Upper lobe of left lung (tissue), 4 donors: ENCODE measurements at regions not wholly inside any gene's neighbourhood (a gene's known extent, or its start where the extent isn't known, plus 50 kb on each side); places are given as distances from the start of the nearest gene placed in this dataset.

Experiments used
- CTCF ChIP-seq, 6 experiments: fragments of 450-650 bp in 4 of 6; fragments of 200-600 bp in 2 of 6; sonication (generic) in 2 of 6; IDR thresholded peaks; one replicate each; pipeline ENCODE4 v1.5.1; 2016 to 2019; ENCODE audit warnings: antibody characterized with exemption in 6 of 6
- POLR2A ChIP-seq, 4 donors: fragments of 450-650 bp; IDR thresholded peaks; one replicate each; pipeline ENCODE4 v1.5.1; 2016 to 2017; ENCODE audit warnings: antibody characterized with exemption in 4 of 4, mild to moderate bottlenecking in 2 of 4
- POLR2AphosphoS5 ChIP-seq, 2 donors: sonication (generic); formaldehyde crosslinking; IDR thresholded peaks; one replicate each; pipeline ENCODE4 v1.5.1; 2017; ENCODE audit warnings: antibody characterized with exemption in 2 of 2

- no peak for TF ChIP-seq CTCF (IDR thresholded peaks at IDR 0.05)
- TF ChIP-seq POLR2AphosphoS5 (IDR thresholded peaks at IDR 0.05) = no peak
- no peak for TF ChIP-seq POLR2A (IDR thresholded peaks at IDR 0.05)
Observed at GRCh38 chr6:90385759-90386313, 89.2 kb upstream of the BACH2 start.
